Superior temporal gyrus (tissue), 1 donor: ENCODE measurements at regions not wholly inside any gene's neighbourhood (a gene's known extent, or its start where the extent isn't known, plus 50 kb on each side); places are given as distances from the start of the nearest gene placed in this dataset.
A peak's percentile ranks its signal among the peaks of the same experiment; 100 is the strongest.
"Not testable (repeated sequence)": the region's sequence is repeated elsewhere in the genome, so short reads cannot be mapped to it uniquely, and the experiment has no call there.

ENCODE experiments used
- DNase-seq: peaks from one replicate; pipeline ENCODE4 v3.0.0-alpha.2; 2016; ENCODE audit errors: extremely low spot score

GRCh38 chr1:98121646-98122045 is 200.8 kb upstream of the DPYD start:
- DNase-seq = no peak

- DNase-seq = no peak
These were observed 199.0 kb upstream of the DPYD start for GRCh38 chr1:98119796-98120195.

GRCh38 chr1:98113811-98114210 is 193.0 kb upstream of the DPYD start:
- no peak for DNase-seq

- no peak for DNase-seq
These were observed 191.8 kb upstream of the DPYD start for GRCh38 chr1:98112626-98113025.

- no peak for DNase-seq
These were observed 189.8 kb upstream of the DPYD start for GRCh38 chr1:98110674-98111073.

- DNase-seq = not testable (repeated sequence)
These were observed 187.5 kb upstream of the DPYD start for GRCh38 chr1:98108378-98108777.

GRCh38 chr1:98107256-98107655 is 186.4 kb upstream of the DPYD start:
- DNase-seq = no peak

GRCh38 chr1:98104289-98104688 is 183.5 kb upstream of the DPYD start:
- peak; percentile 22 for DNase-seq

- no peak for DNase-seq
These were observed 182.9 kb upstream of the DPYD start for GRCh38 chr1:98103617-98104285.

GRCh38 chr1:98102345-98103030 is 181.7 kb upstream of the DPYD start:
- DNase-seq = no peak

- no peak for DNase-seq
These were observed 180.5 kb upstream of the DPYD start for GRCh38 chr1:98101364-98101763.

GRCh38 chr1:98099501-98099900 is 178.7 kb upstream of the DPYD start:
- DNase-seq = no peak

- DNase-seq = no peak
These were observed 177.6 kb upstream of the DPYD start for GRCh38 chr1:98098473-98098872.

GRCh38 chr1:98090351-98090750 is 169.5 kb upstream of the DPYD start:
- no peak for DNase-seq

GRCh38 chr1:98088381-98088780 is 167.5 kb upstream of the DPYD start:
- DNase-seq = no peak

GRCh38 chr1:98086796-98087441 is 166.1 kb upstream of the DPYD start:
- no peak for DNase-seq

GRCh38 chr1:98086156-98086555 is 165.3 kb upstream of the DPYD start:
- DNase-seq = no peak

GRCh38 chr1:98084188-98084587 is 163.4 kb upstream of the DPYD start:
- DNase-seq = no peak

- no peak for DNase-seq
These were observed 161.1 kb upstream of the DPYD start for GRCh38 chr1:98081944-98082343.

- DNase-seq = no peak
These were observed 157.8 kb upstream of the DPYD start for GRCh38 chr1:98078596-98078995.

GRCh38 chr1:98077691-98078090 is 156.9 kb upstream of the DPYD start:
- no peak for DNase-seq

GRCh38 chr1:98075626-98076025 is 154.8 kb upstream of the DPYD start:
- no peak for DNase-seq

GRCh38 chr1:98073823-98074222 is 153.0 kb upstream of the DPYD start:
- DNase-seq = no peak
